ENCODE measurements at regions not wholly inside any gene's neighbourhood (a gene's known extent, or its start where the extent isn't known, plus 50 kb on each side); places are given as distances from the start of the nearest gene placed in this dataset.

DNA sequence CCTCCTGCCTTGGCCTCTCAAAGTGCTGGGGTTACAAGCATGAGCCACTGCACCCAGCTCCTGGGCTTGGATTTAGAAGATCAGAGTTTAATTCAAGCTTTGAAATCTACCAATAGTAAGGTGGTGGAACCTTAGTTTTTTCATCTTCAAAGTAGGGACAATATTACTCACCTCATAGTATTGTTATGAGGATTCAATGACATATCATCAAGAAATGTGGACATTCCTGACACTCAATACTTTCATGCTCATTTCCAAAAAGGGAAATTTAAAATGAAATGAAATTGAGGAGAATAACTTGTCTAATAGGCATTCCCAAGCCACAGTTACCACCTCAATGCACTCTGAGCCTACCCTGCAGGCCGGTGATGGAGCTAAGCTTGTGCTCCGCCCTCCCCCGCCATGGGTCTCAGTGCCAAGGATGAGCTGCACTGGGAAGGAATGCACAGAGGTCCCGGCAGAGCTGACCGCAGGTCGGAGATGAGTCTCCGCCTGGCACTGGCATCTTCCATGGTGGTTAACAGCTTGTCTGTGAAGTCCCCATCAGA lies 56.5 kb upstream of the BCAR3 start:
- Histone ChIP-seq H3K9me3 (no peaks in the 10 kb centered on the region), H3K4me3 (no peak overlapping the region), H3K27me3 (replicated peaks; ENCODE audit: insufficient read depth) (no peaks in the 10 kb centered on the region), H3K27ac (no peak overlapping the region), H3K36me3 (no peaks in the 10 kb centered on the region), H3K4me1 (replicated peaks) (no peaks in the 10 kb centered on the region)
- no peak for TF ChIP-seq POLR2AphosphoS5 (IDR thresholded peaks at IDR 0.05)
- no peak for TF ChIP-seq POLR2A (IDR thresholded peaks at IDR 0.05)
- TF ChIP-seq, protein P1, sequence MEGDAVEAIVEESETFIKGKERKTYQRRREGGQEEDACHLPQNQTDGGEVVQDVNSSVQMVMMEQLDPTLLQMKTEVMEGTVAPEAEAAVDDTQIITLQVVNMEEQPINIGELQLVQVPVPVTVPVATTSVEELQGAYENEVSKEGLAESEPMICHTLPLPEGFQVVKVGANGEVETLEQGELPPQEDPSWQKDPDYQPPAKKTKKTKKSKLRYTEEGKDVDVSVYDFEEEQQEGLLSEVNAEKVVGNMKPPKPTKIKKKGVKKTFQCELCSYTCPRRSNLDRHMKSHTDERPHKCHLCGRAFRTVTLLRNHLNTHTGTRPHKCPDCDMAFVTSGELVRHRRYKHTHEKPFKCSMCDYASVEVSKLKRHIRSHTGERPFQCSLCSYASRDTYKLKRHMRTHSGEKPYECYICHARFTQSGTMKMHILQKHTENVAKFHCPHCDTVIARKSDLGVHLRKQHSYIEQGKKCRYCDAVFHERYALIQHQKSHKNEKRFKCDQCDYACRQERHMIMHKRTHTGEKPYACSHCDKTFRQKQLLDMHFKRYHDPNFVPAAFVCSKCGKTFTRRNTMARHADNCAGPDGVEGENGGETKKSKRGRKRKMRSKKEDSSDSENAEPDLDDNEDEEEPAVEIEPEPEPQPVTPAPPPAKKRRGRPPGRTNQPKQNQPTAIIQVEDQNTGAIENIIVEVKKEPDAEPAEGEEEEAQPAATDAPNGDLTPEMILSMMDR (IDR thresholded peaks at IDR 0.05) = no peak
- intact Hi-C loops (cut with DNase I) = no loop called here
- no peak for DNase-seq (ENCODE audit: low spot score)
- 68% methylated on average over 7 of the region's 7 CpGs for WGBS

GRCh38 chr1:93735722-93736121 lies 54.1 kb upstream of the BCAR3 start:
- H3K4me1 ChIP-seq (replicated peaks) = no peaks in the 10 kb centered on the region
- intact Hi-C loops (cut with DNase I) = no loop called here
- no peaks in the 10 kb centered on the region for H3K27me3 ChIP-seq (replicated peaks; ENCODE audit: insufficient read depth)
- TF ChIP-seq POLR2A (IDR thresholded peaks at IDR 0.05) = no peak
- TF ChIP-seq POLR2AphosphoS5 (IDR thresholded peaks at IDR 0.05) = no peak
- TF ChIP-seq, protein P1 (IDR thresholded peaks at IDR 0.05) = no peak
- 92% methylated on average over 3 of the region's 3 CpGs for WGBS
- no peaks in the 10 kb centered on the region for H3K9me3 ChIP-seq
- H3K36me3 ChIP-seq = no peaks in the 10 kb centered on the region
- DNase-seq (ENCODE audit: low spot score) = no peak
- no peak overlapping the region for H3K4me3 ChIP-seq
- H3K27ac ChIP-seq = no peak overlapping the region

DNA sequence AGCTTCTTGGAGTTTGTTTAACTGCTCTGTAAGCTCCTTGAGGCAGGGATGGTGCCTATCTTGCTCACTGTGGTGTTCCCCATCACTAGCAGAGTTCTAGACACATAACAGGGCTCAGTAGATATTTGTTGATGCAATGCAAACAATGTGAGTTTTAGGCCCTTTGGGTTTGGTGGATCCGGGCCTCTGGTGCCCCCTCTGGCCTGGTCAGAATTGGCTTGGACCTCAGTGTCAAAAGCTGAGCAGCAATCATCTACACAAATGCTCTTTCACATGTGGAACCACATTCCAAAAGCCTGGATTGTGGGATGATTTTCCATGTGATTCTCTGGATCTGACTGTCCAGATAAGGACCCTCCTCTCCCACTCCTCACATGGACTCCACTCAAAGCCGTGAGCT lies 53.4 kb upstream of the BCAR3 start:
- 97% methylated on average over 2 of the region's 2 CpGs for WGBS
- Histone ChIP-seq H3K36me3 (no peaks in the 10 kb centered on the region), H3K9me3 (no peaks in the 10 kb centered on the region), H3K27me3 (replicated peaks; ENCODE audit: insufficient read depth) (no peaks in the 10 kb centered on the region), H3K27ac (no peak overlapping the region), H3K4me1 (replicated peaks) (no peaks in the 10 kb centered on the region), H3K4me3 (no peak overlapping the region)
- no peak for DNase-seq (ENCODE audit: low spot score)
- intact Hi-C loops (cut with DNase I) = no loop called here
- TF ChIP-seq POLR2A (IDR thresholded peaks at IDR 0.05) = no peak
- TF ChIP-seq, protein P1 (IDR thresholded peaks at IDR 0.05) = no peak
- no peak for TF ChIP-seq POLR2AphosphoS5 (IDR thresholded peaks at IDR 0.05)

DNA sequence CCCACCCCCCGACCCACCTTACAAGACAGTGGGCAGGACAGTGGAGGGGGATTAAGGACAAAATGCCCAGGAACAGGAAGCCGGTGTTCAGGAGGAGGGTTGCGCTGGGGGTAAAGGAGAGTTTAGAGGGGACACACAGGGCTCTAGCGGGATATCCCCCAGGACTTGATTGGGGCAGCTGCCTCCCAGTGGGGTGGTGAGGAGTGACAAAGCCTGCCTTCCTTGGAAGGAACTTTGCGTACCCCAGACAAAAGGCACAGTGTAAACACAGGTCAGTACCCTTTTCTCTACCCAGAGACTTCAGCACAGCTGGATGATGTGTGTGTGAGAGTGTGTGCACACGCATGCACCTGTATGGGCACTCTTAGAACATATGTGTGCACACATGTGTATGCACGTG lies 51.7 kb upstream of the BCAR3 start:
- H3K4me3 ChIP-seq = no peak overlapping the region
- no peaks in the 10 kb centered on the region for H3K4me1 ChIP-seq (replicated peaks)
- no peak for DNase-seq (ENCODE audit: low spot score)
- no peaks in the 10 kb centered on the region for H3K36me3 ChIP-seq
- H3K27me3 ChIP-seq (replicated peaks; ENCODE audit: insufficient read depth) = no peaks in the 10 kb centered on the region
- H3K27ac ChIP-seq = no peak overlapping the region
- H3K9me3 ChIP-seq = no peaks in the 10 kb centered on the region
- TF ChIP-seq, protein P1 (IDR thresholded peaks at IDR 0.05) = no peak
- TF ChIP-seq POLR2A (IDR thresholded peaks at IDR 0.05) = no peak
- no peak for TF ChIP-seq POLR2AphosphoS5 (IDR thresholded peaks at IDR 0.05)
- intact Hi-C loops (cut with DNase I) = no loop called here
- 94% methylated on average over 7 of the region's 7 CpGs for WGBS

- DNase-seq (ENCODE audit: low spot score) = no peak
- intact Hi-C loops (cut with DNase I) = no loop called here
- no peaks in the 10 kb centered on the region for H3K4me1 ChIP-seq (replicated peaks)
- WGBS = 62% methylated on average over 4 of the region's 4 CpGs
- no peak overlapping the region for H3K27ac ChIP-seq
- no peak overlapping the region for H3K4me3 ChIP-seq
- H3K27me3 ChIP-seq (replicated peaks; ENCODE audit: insufficient read depth) = no peaks in the 10 kb centered on the region
- no peaks in the 10 kb centered on the region for H3K9me3 ChIP-seq
- TF ChIP-seq POLR2A (IDR thresholded peaks at IDR 0.05) (no peak), POLR2AphosphoS5 (IDR thresholded peaks at IDR 0.05) (no peak)
- TF ChIP-seq, protein P1 (IDR thresholded peaks at IDR 0.05) = no peak
- no peaks in the 10 kb centered on the region for H3K36me3 ChIP-seq
Measured at GRCh38 chr1:93732514-93732913, 50.9 kb upstream of the BCAR3 start.
